ENCODE measurements at regions not wholly inside any gene's neighbourhood (a gene's known extent, or its start where the extent isn't known, plus 50 kb on each side); places are given as distances from the start of the nearest gene placed in this dataset.
A peak's percentile ranks its signal among the peaks of the same experiment; 100 is the strongest.

DNA sequence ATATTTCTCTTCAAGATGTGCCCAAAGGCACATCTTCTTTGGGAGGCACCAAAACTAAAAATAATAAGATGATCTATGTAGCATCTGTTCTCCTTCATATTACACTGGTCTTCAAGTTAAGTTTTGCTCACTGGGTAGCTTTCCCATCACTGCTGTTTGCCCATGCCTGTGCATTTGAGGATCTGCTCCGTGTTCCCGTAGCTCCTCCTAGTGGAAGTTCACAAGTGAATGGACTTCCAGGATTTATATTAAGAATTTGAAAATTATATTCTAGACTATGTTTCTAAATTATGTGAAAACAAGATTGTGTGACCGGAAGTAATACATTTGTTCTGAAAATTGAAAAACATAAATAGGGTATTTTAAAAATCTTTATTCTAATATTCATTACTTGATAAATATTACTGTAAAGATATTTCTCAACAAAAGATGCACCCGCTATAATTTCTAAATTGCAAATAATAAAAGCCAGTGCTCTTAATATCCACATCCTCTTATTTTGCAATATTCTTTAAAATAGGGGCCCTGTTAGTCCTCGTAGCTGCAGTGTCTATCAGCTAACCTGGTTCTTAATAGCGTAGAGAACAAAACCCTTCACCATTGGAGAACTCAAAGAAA is 147.7 kb downstream of the RBM46 start:
- TF ChIP-seq, protein P1, sequence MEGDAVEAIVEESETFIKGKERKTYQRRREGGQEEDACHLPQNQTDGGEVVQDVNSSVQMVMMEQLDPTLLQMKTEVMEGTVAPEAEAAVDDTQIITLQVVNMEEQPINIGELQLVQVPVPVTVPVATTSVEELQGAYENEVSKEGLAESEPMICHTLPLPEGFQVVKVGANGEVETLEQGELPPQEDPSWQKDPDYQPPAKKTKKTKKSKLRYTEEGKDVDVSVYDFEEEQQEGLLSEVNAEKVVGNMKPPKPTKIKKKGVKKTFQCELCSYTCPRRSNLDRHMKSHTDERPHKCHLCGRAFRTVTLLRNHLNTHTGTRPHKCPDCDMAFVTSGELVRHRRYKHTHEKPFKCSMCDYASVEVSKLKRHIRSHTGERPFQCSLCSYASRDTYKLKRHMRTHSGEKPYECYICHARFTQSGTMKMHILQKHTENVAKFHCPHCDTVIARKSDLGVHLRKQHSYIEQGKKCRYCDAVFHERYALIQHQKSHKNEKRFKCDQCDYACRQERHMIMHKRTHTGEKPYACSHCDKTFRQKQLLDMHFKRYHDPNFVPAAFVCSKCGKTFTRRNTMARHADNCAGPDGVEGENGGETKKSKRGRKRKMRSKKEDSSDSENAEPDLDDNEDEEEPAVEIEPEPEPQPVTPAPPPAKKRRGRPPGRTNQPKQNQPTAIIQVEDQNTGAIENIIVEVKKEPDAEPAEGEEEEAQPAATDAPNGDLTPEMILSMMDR (IDR thresholded peaks at IDR 0.05) = peak; percentile 70

DNA sequence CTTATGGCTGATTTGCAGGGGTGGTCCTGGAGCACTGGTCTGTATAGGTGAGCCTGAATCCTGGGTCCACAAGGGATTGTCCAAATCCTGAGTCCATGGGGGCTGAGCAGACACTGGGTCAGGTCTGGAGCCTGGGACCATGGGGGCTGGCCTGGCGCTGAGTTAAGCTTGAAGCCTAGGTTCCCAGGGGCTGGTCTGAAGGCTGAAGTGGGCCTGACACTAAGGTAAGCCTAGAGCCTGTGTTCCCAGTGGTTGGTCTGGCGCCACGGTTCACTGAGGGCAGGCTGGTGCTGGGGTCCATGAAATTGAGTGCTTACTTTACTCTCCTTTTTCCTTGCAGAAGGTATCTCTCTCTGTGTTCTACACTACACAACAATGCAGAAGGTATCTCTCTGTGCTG is 155.8 kb downstream of the RBM46 start:
- peaks cover 69% of the 10 kb centered on the region for H3K9me3 Mint-ChIP-seq
- H3K36me3 Mint-ChIP-seq (ENCODE audit: low read depth) = peaks cover 5% of the 10 kb centered on the region; the same call in 1 of the 2 replicates
- no peak overlapping the region for H3K4me3 Mint-ChIP-seq
- H3K27me3 Mint-ChIP-seq (ENCODE audit: insufficient read depth) = no peaks in the 10 kb centered on the region
- TF ChIP-seq, protein P1 (IDR thresholded peaks at IDR 0.05) = no peak
- H3K27ac Mint-ChIP-seq = no peak overlapping the region
- H3K4me1 Mint-ChIP-seq (ENCODE audit: low read depth) = no peaks in the 10 kb centered on the region
- no peak for DNase-seq

More for the DNA sequence above, 147.7 kb downstream of the RBM46 start:
- no peak overlapping the region for H3K4me3 Mint-ChIP-seq
- DNase-seq = peak; percentile 25
- H3K9me3 Mint-ChIP-seq = peaks cover 41% of the 10 kb centered on the region
- no peaks in the 10 kb centered on the region; the same call in 1 of the 2 replicates for H3K36me3 Mint-ChIP-seq (ENCODE audit: low read depth)
- H3K27me3 Mint-ChIP-seq (ENCODE audit: insufficient read depth) = no peaks in the 10 kb centered on the region
- no peak overlapping the region for H3K27ac Mint-ChIP-seq
- no peaks in the 10 kb centered on the region; the same call in 1 of the 2 replicates for H3K4me1 Mint-ChIP-seq (ENCODE audit: low read depth)

DNA sequence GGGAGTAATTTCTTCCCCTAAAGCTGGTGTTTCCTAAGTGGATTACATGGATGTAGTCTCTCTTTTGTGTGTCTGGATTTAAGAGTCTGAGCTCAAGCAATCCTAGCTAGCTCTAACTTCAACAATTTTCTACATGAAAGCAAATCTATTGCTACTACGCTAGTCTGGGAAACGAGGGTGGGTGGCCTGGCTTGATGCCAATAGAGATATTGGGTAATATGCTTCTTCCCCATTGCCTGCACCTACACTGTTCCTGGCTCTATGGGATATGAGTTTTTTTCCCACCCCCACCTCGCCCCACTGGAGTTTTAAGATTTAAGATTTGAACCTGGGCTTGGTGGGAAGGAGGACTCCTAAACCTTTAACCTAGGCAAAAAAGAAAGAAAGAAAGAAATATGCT is 158.8 kb downstream of the RBM46 start:
- Mint-ChIP-seq H3K9me3 (peaks cover 63% of the 10 kb centered on the region), H3K27me3 (ENCODE audit: insufficient read depth) (no peaks in the 10 kb centered on the region), H3K36me3 (ENCODE audit: low read depth) (peaks cover 5% of the 10 kb centered on the region; the same call in 1 of the 2 replicates), H3K27ac (no peak overlapping the region), H3K4me1 (ENCODE audit: low read depth) (no peaks in the 10 kb centered on the region), H3K4me3 (no peak overlapping the region)
- TF ChIP-seq, protein P1 (IDR thresholded peaks at IDR 0.05) = no peak
- no peak for DNase-seq

DNA sequence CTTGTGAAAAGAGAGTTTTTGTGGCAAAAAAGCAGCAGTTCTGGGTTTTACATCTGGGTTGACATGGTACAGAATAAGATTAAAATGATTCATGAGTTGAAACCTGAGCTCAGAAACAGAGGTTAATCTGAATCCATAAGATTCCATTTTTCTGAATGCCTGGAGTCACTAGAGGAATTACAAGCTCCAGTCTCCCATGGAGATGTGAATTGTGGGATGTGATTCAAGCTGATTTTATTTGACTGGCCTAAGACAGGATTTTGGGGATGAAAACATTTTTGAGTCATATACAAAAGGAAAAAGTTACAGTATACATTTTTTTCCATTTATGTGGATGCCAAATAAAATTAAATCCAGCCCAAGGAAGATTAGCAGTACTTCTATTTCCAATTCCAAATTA is 161.1 kb downstream of the RBM46 start:
- peaks cover 3% of the 10 kb centered on the region; the same call in 1 of the 2 replicates for H3K36me3 Mint-ChIP-seq (ENCODE audit: low read depth)
- no peaks in the 10 kb centered on the region for H3K4me1 Mint-ChIP-seq (ENCODE audit: low read depth)
- no peak overlapping the region for H3K4me3 Mint-ChIP-seq
- H3K27me3 Mint-ChIP-seq (ENCODE audit: insufficient read depth) = no peaks in the 10 kb centered on the region
- no peak for DNase-seq
- TF ChIP-seq, protein P1 (IDR thresholded peaks at IDR 0.05) = no peak
- H3K27ac Mint-ChIP-seq = no peak overlapping the region
- peaks cover 45% of the 10 kb centered on the region for H3K9me3 Mint-ChIP-seq

DNA sequence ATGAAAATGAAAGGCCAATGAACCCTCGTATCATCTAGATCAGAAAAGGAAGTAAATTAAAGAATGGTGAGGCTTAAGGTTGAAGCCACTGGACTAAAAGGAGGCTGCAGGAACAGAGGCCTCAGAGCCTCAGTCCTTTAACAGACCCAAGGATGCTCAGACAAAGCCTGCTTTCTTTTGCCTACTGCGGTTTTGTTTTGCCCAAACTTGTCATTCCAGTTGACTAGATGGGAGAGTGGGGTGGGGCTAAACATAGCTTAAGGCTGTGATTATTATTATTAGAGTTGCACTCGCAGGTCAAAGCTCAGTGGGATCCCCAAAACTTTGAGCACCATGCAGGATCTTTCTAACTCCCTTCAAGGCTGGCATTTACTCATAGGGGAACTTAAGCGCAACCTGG is 163.9 kb downstream of the RBM46 start:
- no peaks in the 10 kb centered on the region for H3K27me3 Mint-ChIP-seq (ENCODE audit: insufficient read depth)
- no peaks in the 10 kb centered on the region for H3K4me1 Mint-ChIP-seq (ENCODE audit: low read depth)
- no peak overlapping the region for H3K4me3 Mint-ChIP-seq
- no peak for DNase-seq
- H3K27ac Mint-ChIP-seq = no peak overlapping the region
- H3K36me3 Mint-ChIP-seq (ENCODE audit: low read depth) = no peaks in the 10 kb centered on the region
- H3K9me3 Mint-ChIP-seq = peaks cover 40% of the 10 kb centered on the region
- TF ChIP-seq, protein P1 (IDR thresholded peaks at IDR 0.05) = no peak

Measured in HFFc6 (cell line).